T47D (cell line): ENCODE measurements at regions not wholly inside any gene's neighbourhood (a gene's known extent, or its start where the extent isn't known, plus 50 kb on each side); places are given as distances from the start of the nearest gene placed in this dataset.
"Not testable (repeated sequence)": the region's sequence is repeated elsewhere in the genome, so short reads cannot be mapped to it uniquely, and the experiment has no call there.

Experiments
- DNase-seq, 2 experiments: peaks; one replicate each; pipeline versions ENCODE4 v3.0.0 to v3.0.0-alpha.2; 2011 to 2012; ENCODE audit warnings: low read depth in 1 of 2, low spot score in 1 of 2
- JUND ChIP-seq: IDR thresholded peaks from 2 replicates; pipeline ENCODE4 v1.6.1; 2012; ENCODE audit warnings: low read depth
- in situ Hi-C: cut with HindIII; loops from 2 replicates; pipeline ENCODE4 v1.10.0; 2016; ENCODE audit warnings: low sequenced_read_pairs, low pct_unique_long_range_greater_than_20kb

DNA sequence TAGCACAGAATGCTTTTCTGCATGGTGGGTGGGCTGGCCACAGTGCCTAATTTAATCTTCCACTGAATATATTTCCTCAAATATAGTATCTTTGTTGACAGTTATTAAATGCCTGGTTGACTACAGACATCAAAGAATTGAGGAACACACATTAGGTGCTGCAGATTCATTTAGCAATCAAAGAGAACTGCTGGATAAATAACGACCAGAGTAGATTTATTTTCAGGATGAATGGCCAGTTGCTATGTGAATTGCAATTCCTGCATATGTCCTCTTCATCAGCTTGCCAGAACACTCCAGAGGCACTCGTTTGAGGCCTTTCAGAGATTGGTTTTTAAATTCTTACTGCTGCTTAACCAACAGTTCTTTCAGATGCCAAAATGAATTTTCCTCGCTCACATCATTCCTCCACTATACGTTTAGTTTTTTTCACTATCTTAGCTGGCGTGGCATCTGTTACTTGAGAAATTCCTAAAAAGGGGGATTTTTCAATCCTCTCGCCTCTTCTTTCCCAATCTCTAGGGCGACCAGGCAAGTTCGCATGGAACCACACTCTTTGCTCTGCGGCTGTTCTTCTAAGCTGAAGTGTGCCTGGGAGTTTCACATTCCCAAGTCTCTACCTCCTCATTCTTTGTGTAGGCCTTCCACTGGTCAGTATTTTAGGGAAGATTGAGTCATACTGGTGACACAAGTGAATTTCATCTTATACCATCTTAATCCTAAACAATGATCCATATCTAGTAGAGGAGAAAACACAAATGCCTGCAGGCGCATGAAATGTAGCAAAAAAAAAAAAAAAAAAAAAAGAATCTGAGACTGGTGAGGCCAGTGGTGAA is 237.1 kb upstream of the NMUR2 start:
- in situ Hi-C loops: no loop called here
- no peak for TF ChIP-seq JUND

DNA sequence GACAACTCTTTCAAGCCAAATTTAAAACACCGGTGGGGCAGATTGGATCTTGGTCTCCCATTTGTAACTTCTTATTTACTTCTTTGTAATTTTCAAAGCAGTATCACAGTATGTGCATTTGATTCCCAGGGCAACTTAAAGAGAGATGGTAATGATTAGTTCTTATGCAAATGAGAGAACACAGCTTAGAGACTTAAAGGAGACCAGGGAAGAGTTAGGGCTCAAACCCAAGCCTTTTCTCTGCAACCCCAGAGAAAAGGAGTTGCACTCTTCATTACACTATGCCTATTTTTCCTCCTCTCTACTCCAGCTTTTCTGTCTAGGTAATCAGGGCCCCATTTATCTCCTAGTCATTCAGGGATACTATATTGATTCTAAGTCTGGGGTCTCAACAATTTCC is 237.8 kb upstream of the NMUR2 start:
- DNase-seq: no peak
- in situ Hi-C loops: no loop called here
- TF ChIP-seq JUND: no peak

More for the DNA sequence above, 237.1 kb upstream of the NMUR2 start:
- DNase-seq: no peak

DNA sequence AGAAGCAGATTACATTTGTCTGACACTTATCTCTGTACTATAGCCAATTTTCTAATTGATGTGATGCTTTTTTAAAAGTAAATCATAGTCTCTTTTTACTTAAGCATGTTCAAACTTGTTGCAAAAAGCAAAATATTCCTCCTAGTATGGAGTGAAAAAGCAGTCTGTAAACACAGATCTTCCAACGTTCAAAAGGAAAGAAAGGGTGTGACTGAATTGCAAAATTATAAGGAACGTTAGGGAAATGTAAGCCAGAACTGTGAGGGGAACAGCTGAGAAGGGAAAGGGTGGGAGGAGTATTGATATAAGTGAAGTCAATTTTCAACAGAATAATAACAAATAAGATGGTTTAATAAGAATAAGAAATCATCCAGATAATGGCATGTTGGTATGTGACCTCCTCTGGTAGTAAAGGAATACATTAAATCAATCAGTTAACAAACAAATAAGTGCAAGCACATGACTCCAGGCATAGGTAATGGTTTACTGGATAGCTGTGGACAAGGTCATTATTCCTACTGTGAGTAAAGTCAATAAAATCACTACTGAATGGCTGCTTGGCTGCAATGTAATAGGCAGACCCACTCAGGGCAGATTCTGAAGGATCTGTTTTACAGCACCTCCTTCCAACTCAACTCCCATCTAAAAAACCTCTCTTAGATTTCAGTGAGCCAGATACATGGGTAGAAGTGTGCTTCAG is 239.1 kb upstream of the NMUR2 start:
- in situ Hi-C loops: no loop called here
- no peak for DNase-seq
- TF ChIP-seq JUND: no peak

DNA sequence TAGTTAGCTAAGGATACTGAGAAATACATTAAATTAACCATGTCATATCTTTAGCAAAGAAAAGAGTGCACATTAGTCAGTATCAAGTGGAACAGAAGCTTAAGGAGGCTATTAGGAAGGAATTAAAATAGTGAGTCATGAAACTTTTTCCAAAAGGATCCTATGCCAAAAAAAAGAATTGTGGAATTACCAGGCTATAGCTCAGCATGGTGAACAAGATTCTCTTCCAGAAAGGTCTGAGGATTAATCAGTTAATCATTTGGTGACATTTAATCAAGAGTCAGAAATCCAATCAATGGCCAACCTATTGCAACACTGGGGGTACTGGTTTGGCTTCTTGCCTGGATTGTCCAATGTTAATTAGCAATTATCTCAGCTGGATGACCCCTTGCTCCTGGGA is 244.5 kb upstream of the NMUR2 start:
- no peak for TF ChIP-seq JUND
- DNase-seq: no peak
- in situ Hi-C loops: no loop called here

DNA sequence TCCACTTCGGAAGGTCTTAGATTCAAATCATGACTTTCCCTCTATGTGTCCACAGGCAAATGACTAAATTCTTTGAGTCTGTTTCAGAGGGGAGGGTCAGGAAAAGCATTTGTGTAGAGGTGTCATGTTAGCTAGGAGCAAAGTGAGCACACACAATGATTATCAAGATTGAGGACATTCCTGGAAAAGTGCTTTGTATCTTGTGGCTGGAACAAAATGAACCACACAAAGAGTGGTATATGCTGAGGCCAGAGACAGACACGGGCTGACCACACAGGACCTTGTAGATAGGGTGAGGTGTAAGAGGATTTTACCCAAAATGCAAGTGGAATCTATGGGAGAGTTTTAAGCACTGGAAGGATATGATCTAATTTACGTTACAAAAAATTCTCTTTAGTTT is 245.3 kb upstream of the NMUR2 start:
- in situ Hi-C loops: no loop called here
- TF ChIP-seq JUND: no peak
- DNase-seq: no peak

DNA sequence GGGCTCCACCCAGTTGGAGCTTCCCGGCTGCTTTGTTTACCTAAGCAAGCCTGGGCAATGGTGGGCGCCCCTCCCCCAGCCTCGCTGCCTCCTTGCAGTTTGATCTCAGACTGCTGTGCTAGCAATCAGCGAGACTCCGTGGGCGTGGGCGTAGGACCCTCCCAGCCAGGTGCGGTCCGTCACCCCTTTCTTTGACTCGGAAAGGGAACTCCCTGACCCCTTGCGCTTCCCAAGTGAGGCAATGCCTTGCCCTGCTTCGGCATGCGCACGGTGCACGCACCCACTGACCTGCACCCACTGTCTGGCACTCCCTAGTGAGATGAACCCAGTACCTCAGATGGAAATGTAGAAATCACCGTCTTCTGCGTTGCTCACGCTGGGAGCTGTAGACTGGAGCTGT is 254.4 kb upstream of the NMUR2 start:
- DNase-seq, in situ Hi-C loops: not testable (repeated sequence)

DNA sequence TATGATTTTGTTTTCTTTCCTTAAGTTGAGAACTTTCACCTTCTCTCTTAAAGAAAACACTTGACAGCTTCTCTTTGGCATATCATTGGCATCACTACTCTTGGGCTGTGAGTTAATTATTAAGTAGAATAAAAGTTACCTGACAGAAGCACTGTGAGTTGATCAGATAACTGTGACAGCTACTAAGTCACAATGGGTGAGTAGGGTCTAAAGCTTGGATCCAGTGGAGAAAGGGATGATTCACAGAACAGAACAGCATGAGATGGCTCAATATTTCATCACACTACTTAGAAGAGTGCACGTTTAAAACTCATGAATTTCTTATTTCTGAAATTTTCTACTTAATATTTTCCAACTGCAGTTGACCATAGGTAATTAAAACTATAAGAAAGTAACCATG is 268.5 kb upstream of the NMUR2 start:
- DNase-seq: no peak
- in situ Hi-C loops: no loop called here
- TF ChIP-seq JUND: no peak

DNA sequence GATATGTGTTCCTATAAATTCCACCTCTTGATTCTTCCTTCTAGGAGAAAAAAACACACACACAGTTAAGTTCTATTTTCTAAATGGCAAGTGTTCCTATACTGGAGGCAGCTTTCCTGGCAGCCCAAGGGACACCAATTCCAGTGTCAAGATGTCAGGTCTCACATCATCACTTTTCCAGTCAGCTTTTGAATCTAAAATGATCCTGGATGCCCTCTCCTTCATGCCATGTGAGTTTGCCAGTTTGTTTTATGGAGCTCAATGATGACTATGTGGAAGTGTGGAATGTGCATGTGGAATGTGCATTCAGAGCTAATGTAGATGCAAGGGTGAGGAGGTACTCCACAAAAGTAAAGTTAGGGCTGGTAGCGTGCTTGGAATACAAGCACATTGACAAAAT is 269.3 kb upstream of the NMUR2 start:
- in situ Hi-C loops: no loop called here

DNA sequence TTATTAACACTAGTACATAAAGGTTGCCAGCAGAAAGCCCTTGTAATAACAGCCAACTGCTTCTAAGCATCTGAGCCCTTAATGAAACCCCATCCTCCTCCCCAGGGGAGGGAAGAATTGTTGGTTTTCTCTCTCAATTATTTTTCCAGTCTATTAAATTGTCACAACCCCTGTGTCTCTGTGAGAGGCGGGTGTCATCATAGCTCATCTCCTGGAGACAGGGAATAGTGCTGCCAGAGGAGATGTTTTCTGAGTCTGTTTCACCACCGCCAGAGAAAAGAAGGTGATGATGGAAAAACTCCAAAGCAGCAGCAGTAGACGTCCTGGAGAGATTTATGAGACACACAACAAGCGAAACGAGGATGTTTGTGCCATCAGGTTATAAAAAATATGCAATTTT is 271.1 kb upstream of the NMUR2 start:
- in situ Hi-C loops: no loop called here
- no peak for DNase-seq
- TF ChIP-seq JUND: no peak

More for the DNA sequence above, 269.3 kb upstream of the NMUR2 start:
- no peak for DNase-seq
- TF ChIP-seq JUND: no peak

DNA sequence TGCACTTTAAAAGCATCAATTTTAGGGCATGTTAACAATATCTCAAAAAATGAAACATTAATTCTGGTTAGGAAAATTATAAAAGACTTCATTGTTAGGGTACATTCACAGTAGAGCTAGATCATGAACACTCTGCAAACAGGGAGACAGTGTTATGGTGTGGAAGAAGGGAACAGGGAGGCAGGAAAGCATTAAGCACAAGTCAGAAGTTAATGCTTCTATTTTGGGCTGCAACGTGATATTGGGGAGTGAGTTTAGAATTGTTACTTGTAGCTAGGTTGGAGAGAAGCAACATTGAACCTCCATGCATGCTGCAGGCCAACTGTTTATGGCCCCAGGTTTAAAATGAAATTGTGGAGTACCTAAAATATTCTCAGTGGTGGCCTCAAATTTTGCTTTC is 278.1 kb upstream of the NMUR2 start:
- DNase-seq: no peak
- in situ Hi-C loops: no loop called here
- TF ChIP-seq JUND: no peak

DNA sequence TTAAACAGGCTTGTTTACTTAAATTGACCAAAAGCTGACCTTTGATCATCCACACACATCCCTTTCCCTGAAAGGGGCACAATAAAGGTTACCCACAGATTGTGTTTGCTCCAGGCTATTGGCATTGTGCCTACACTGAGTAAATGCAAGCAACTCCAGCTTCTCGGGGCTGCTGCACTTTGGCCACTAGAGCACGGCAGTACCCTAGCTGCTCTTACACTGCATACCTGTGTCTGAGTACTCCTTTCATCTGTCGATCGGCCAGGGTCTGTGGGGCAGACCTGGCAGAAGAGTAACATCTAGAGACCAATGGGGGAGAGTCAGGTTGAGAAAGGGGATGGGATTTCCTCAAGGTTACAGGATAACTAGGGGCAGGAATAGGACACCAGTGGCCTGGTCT is 281.9 kb upstream of the NMUR2 start:
- in situ Hi-C loops: no loop called here
- no peak for DNase-seq
- TF ChIP-seq JUND: no peak

DNA sequence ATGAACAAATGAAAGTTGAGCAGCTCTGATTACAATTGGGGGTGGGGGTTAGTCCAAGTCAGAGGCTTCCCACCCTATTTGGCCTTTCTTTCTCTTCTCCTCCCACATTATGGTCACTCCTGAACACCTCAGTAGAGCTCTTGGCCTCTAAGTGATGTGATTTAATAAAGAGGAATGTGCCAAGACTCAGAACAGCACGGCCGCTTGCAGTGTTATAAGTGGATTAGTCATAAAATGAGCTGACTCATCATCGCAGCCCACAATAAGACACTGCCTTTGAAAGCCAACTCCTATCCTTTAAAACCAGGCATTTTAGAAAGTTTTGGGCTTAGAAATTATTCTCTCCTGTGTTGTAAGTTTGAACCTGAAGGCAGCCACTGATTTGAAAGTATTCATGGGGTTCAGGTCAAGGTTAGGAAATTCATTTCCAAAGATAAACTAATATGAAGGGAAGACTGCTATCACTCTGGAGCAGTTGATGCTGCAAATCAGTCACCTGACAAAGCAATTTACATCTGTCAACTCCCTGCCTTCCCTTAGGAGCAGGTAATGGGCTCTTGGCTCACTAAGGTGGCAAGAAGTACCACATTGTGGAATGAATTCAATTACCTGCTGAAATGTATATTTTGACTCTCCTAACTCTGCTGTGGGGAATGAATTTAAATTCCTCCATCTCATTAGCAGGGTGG is 283.6 kb upstream of the NMUR2 start:
- in situ Hi-C loops: no loop called here
- no peak for TF ChIP-seq JUND
- DNase-seq: peak in 1 of 2 experiments; percentile 16

DNA sequence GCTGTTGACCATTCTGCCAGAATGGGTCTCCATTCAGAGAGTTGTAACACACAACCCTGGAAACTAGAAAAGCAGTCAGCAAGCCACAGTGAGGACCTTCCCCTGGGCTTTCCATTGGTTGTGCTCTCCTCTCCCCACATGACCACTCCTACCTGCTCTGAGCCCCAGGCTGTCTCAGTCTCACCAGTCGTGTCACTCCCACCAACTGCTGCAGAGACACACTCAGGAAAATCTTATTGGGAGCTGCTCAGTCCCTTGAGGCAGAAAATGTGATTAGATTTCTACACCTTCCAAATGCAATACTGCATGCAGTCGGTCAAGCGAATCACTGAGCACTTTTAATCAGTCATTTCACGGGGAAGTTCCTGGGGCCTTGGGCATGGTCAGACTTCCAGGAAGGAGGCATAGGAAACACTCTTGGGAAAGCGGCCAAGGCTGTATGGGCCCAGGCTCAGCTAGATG is 284.2 kb upstream of the NMUR2 start:
- in situ Hi-C loops: no loop called here
- peak in 1 of 2 experiments; percentile 16 for DNase-seq
- TF ChIP-seq JUND: no peak
